RKO (cell line): ENCODE measurements at regions not wholly inside any gene's neighbourhood (a gene's known extent, or its start where the extent isn't known, plus 50 kb on each side); places are given as distances from the start of the nearest gene placed in this dataset.

Source experiments
- DNase-seq: peaks from one replicate; pipeline ENCODE4 v3.0.0-alpha.2; 2016; ENCODE audit warnings: low spot score

DNA sequence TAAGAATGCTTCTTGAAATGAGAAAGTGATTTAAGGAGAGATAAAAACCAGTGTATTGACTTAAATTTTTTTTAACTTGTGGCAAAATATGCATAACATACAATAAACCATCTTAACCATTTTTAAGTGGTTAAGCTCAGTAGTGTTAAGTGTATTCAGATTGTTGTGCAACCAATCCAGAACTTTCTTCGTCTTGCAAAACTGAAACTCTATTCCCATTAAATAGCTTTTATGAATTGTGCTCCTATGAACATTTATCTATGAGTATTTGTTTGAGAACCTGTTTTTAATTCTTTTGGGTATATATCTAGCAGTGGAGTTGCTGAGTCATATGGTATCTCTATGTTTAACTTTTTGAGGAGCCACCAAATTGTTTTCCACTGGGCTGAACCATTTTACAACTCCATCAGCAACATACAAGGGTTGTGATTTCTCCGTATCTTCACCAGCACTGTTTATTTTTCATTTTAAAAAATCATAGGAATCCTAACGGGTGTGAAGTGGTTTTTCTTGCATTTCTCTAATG lies 76.6 kb upstream of the ACTBL2 start:
- DNase-seq: no peak

DNA sequence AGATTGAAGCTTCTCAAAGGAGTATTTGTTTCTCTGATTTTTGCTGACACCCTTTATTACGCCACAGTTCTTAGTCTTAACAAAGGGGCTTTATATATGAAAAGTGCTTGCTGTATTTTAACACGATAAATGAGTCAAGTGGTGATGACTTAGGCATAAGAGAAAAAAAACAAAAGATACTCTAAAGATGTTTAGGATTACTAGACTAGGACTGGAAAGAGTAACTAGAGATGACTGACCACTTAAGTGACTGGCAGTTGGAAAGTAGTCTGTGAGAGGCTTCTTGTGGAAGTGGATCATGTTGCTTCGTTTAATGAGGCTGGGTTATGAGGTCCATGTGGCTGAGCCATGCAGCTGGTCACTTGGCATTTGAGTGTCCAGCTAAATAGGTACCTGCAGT lies 69.4 kb upstream of the ACTBL2 start:
- DNase-seq: no peak

DNA sequence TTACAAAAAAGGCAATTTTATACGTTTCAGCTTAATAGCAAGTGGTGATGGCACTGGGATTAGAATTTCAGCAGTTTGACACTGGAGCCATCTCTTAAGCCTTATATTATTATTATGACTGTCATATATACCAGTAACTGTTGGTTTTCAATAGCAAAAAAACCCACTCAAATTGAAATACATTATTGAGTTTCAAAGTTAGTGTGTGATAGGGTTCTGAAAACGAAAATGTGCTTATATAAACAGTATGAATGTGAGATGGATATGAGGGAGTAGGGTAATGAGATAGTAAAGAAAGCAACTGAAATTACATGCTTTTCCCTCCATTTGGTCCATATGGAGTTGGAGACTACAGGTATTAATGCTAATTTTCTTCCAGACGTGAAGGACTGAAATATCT lies 68.6 kb upstream of the ACTBL2 start:
- no peak for DNase-seq

DNA sequence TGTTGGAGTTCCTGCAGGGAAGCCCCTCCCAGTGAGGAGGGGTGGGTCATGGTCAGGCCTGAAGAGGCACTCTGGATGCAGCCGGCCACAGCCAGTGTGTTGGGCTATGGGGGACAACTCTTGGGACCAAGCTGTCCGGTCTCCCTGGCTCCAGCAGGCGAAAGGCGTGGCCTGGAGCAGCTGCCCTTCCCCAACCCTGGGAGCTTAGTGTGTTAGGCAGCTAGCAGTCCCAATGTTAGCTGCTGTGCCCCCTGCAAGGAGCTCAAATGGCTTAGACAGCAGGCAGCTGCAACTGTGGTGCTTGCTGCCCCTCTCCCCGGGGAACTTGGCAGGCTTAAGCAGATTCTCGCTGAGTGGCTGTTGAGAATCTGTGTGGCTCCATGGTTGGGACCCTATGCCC lies 67.5 kb upstream of the ACTBL2 start:
- DNase-seq: no peak

DNA sequence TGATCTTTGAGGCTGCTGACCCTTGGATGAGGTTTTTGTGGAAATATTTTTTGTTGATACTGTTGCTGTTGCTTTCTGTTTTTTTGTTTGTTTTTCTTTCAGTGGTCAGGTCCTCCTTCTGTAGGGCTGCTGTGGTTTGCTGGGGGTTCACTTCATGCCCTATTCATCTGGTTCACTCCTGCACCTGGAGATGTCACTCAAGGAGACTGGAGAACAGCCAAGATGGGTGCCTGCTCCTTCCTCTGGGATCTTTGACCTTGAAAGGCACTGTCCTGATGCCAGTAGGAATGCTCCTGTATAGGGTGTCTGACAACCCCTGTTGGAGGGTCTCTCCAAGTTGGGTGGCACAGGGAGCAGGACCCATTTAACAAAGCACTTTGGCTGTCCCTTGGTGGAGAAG lies 67.0 kb upstream of the ACTBL2 start:
- DNase-seq: no peak

DNA sequence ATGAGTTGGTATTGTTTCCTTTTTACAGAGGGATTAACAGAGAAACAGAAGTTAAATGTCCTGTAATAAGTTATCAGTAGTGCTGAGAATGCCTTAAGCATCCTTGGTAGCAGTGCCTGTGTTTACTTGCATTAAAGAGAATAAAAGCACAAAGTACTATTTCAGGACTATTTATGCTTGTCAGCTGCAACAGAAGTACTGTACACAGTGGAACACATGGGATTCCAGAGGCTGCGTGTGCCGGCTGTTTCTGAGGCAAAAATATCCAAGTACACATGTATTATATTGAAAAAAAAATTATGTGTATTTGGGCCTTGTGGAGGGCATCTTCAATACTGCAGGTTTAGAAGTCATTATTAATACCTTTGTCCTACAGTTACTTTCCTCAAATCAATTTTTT lies 58.2 kb upstream of the ACTBL2 start:
- no peak for DNase-seq

DNA sequence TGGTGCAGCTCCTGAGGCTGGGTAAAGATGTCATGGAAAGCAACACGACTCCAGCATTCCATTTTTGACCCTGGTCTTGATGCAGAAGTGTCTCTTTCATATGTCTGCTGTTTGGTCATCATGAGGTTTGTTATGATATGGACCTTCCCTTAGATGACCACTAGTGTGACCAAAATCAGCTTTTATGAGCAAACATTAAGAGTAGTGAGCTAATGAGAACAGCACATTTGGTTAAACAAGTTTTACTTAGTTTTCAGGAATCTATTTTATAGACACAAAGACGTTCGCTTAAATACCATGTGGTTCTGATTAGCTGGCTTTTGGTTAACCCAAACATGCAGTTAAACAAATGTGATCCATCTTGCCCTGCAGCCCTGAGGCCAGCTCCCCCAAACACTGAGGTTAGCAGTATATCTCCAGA lies 56.7 kb upstream of the ACTBL2 start:
- DNase-seq: no peak

DNA sequence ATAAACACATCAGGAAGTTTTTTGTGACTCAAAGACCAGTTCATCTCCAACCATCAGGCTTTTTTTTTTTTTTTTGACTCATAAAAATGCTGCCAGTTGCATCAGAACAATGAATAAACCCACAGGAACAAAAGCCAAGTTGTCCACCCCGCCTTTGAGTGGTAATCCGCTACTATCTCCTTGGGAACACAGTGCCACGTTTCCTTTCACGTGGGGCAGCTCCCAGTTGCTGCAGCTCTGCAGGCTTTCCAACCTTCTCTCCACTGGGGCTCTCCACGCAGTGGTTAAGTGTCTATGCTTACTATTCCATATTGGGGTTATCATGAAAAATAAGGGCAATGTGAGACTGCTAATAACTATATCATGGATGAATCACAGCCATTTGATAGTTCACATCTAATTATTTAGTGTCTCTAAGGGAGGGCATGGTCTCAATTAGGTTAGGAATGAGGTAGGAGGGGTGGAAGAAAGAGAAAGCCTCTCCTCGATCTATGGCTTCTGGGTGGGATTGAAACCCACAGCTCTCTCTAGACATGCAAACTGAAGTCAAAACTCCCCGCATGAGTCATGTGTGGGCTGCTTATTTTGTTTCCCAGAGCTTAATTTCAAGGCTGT lies 55.8 kb upstream of the ACTBL2 start:
- DNase-seq: no peak

DNA sequence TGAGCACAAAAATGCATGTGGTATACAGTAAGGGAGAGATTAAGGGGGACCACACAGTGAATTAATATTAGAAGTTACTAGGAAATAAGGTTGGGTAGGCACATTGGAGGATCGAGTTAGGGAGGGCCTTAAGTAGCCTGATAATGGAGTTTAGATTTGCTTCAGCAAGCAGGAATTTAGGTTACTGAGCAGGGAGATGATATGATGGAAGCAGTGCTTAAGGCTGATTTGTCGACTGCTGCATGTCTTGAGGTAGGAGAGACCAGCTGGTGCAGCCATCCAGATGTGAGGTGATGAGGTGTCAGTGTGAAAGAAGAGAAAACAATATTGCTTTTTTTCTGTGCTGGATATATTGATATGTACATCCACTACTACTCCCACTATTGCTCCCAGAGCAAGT lies 55.2 kb upstream of the ACTBL2 start:
- DNase-seq: no peak

DNA sequence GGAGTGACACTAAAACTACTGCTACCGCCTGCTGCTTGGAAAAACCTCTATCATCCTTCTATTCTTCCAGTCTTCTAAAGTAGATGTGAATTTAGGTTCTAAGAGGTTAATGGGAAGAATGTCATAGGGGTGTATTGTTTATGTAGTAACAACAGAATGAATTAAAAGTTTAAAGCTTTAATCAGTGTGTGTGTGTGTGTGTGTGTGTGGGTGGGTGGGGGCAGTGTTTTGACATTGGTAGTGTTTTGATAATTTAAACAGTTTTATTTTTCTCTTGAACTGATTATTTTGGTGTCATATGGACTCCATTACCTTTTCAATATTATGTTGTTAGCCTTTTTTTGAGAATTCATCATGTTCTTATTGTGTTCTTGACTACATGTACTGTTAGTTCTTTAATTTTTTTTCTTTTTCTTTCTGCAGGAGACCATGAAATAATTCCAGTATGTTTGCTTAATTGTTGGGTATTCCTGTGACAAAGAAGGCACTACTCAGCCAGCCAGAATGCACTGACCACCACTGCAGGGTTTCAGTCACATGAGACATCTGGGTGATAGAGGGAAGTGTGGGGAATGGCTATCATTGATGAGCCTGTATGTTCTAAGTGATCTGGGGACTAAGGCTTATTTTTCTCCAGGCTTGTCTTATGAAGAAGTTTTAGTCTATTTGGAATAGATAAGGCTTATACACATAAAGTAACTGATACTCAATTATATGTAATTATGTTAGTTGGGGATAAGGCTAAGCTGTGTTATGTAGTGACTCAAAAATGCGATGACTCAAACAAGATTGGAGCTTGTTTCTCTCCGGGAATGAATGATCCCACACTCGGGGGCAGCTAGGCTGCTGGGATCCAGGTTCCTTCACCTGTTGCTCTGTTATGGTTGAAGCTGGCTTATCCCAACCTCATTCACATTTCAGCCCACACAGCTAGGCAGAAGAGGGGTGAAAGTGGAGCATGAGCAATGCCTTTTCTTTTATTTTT lies 50.2 kb upstream of the ACTBL2 start:
- no peak for DNase-seq
